ENCODE measurements at regions not wholly inside any gene's neighbourhood (a gene's known extent, or its start where the extent isn't known, plus 50 kb on each side); places are given as distances from the start of the nearest gene placed in this dataset.
"Not testable (repeated sequence)": the region's sequence is repeated elsewhere in the genome, so short reads cannot be mapped to it uniquely, and the experiment has no call there.

DNA sequence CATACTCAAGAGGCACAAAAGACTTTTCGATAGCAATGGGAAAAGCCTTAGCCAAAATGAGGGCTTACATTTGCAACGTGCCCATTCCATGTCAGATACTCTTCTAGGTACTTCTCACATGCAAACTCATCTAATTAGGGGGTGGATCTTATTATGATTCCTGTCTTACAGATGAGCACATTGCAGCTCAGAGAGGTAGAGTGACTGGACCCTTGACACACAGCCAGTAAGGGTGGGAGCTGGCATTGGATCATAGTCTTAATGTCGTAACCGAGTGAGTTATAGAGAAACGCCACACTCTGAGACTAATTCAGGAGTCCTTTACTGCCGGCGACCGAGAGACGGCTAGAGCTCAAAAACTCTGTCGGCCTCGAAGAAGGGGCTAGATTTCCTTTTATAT lies 78.8 kb upstream of the GRIN2A start:
- Histone ChIP-seq H3K79me2 (ENCODE audit: low read length) (no peaks in the 10 kb centered on the region), H3K27me3 (replicated peaks; ENCODE audit: insufficient read depth, low read length) (no peaks in the 10 kb centered on the region), H3K4me2 (ENCODE audit: low read depth, low read length) (no peak overlapping the region), H4K20me1 (ENCODE audit: insufficient read depth, low read length) (no peaks in the 10 kb centered on the region), H3K27ac (ENCODE audit: low read length) (no peak overlapping the region), H3K4me3 (ENCODE audit: low read length) (no peak overlapping the region), H3K9me2 (replicated peaks; ENCODE audit: insufficient read depth, low read length) (no peaks in the 10 kb centered on the region), H3K36me3 (replicated peaks; ENCODE audit: insufficient read depth, low read length) (no peaks in the 10 kb centered on the region), H2AFZ (ENCODE audit: low read length) (no peak overlapping the region), H3K9ac (ENCODE audit: low read length) (no peak overlapping the region), H3K4me1 (ENCODE audit: low read length) (peaks cover 7% of the 10 kb centered on the region), H3K9me3 (replicated peaks; ENCODE audit: insufficient read depth, low read length) (no peaks in the 10 kb centered on the region), H3F3A (ENCODE audit: insufficient read depth, low read length) (no peaks in the 10 kb centered on the region)
- no peak for DNase-seq
- TF ChIP-seq EZH2 (optimal IDR thresholded peaks at IDR 0.05; ENCODE audit: low read depth, low read length) (no peak), EZH2phosphoT487 (IDR thresholded peaks at IDR 0.05; ENCODE audit: low read length) (no peak)
- TF ChIP-seq, protein P1, sequence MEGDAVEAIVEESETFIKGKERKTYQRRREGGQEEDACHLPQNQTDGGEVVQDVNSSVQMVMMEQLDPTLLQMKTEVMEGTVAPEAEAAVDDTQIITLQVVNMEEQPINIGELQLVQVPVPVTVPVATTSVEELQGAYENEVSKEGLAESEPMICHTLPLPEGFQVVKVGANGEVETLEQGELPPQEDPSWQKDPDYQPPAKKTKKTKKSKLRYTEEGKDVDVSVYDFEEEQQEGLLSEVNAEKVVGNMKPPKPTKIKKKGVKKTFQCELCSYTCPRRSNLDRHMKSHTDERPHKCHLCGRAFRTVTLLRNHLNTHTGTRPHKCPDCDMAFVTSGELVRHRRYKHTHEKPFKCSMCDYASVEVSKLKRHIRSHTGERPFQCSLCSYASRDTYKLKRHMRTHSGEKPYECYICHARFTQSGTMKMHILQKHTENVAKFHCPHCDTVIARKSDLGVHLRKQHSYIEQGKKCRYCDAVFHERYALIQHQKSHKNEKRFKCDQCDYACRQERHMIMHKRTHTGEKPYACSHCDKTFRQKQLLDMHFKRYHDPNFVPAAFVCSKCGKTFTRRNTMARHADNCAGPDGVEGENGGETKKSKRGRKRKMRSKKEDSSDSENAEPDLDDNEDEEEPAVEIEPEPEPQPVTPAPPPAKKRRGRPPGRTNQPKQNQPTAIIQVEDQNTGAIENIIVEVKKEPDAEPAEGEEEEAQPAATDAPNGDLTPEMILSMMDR (IDR thresholded peaks at IDR 0.05; ENCODE audit: low read length), result no peak

DNA sequence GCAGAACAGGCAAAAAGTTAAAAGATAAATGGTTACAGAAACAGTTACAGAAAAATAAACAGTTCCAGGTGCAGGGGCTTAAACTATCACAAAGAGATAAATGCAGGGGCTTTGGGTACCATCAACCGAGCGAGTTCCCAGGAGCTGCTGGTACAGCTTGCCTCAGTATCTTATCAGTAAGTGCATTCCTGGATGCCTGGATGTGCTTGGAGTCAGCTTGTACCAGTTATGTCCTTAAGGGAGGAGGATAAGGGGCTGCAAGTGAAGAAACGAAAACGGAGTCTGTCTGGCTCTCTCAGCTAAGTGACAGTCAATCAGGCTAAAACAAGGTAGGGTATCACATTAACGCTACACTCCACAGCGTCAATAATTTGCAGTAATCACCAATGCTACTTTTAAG lies 79.3 kb upstream of the GRIN2A start:
- not testable (repeated sequence) for H3K9me3 ChIP-seq (replicated peaks; ENCODE audit: insufficient read depth, low read length); H3K4me1 ChIP-seq (ENCODE audit: low read length); H3K4me2 ChIP-seq (ENCODE audit: low read depth, low read length); H3K9me2 ChIP-seq (replicated peaks; ENCODE audit: insufficient read depth, low read length); DNase-seq; H2AFZ ChIP-seq (ENCODE audit: low read length); H4K20me1 ChIP-seq (ENCODE audit: insufficient read depth, low read length); H3K27ac ChIP-seq (ENCODE audit: low read length); H3F3A ChIP-seq (ENCODE audit: insufficient read depth, low read length); H3K4me3 ChIP-seq (ENCODE audit: low read length); H3K9ac ChIP-seq (ENCODE audit: low read length); H3K27me3 ChIP-seq (replicated peaks; ENCODE audit: insufficient read depth, low read length); H3K79me2 ChIP-seq (ENCODE audit: low read length); H3K36me3 ChIP-seq (replicated peaks; ENCODE audit: insufficient read depth, low read length)

DNA sequence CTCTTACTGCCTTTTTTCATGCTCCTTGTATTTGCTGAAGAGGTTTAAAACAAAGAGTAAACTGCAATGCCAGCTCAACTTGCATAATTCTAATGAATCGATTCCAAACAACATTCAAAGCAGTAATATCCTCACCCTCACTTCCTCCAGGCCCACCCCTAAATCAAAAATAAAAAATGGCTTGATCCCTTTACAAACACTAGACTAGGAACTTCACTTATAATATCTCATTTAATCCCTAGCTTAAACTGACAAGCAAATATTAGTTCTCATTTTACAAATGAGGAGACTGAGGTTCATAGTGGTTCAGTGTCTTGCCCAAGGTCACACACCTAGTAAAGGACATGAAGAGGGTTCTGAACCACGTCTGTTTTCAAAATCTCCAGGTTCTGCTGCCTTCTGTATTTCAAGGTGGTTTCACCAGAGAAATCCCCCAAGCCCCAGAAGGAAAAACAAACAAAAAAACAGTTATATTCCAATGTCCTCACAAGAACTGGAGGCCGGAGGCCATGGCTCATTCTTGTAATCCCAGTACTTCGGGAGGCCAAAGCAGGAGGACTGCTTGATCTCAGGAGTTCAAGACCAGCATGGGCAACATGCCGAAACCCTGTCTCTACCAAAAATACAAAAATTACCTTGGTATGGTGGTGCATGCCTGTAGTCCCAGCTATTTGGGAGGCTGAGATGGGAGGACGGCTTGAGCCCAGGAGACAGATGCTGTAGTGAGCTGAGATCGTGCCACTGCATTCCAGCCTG lies 80.3 kb upstream of the GRIN2A start:
- H2AFZ ChIP-seq (ENCODE audit: low read length), result no peak overlapping the region
- H3K36me3 ChIP-seq (replicated peaks; ENCODE audit: insufficient read depth, low read length), result no peaks in the 10 kb centered on the region
- H3K79me2 ChIP-seq (ENCODE audit: low read length), result no peaks in the 10 kb centered on the region
- H3K27ac ChIP-seq (ENCODE audit: low read length), result no peak overlapping the region
- no peaks in the 10 kb centered on the region for H3K9me3 ChIP-seq (replicated peaks; ENCODE audit: insufficient read depth, low read length)
- no peaks in the 10 kb centered on the region for H4K20me1 ChIP-seq (ENCODE audit: insufficient read depth, low read length)
- H3K27me3 ChIP-seq (replicated peaks; ENCODE audit: insufficient read depth, low read length), result no peaks in the 10 kb centered on the region
- H3F3A ChIP-seq (ENCODE audit: insufficient read depth, low read length), result no peaks in the 10 kb centered on the region
- H3K9ac ChIP-seq (ENCODE audit: low read length), result no peak overlapping the region
- no peak for DNase-seq
- 0 out of 2 replicates have a peak, but pooled peaks cover under 1% of the 10 kb centered on the region for H3K4me1 ChIP-seq (ENCODE audit: low read length)
- no peaks in the 10 kb centered on the region for H3K9me2 ChIP-seq (replicated peaks; ENCODE audit: insufficient read depth, low read length)
- TF ChIP-seq EZH2phosphoT487 (IDR thresholded peaks at IDR 0.05; ENCODE audit: low read length) (no peak), EZH2 (optimal IDR thresholded peaks at IDR 0.05; ENCODE audit: low read depth, low read length) (no peak)
- TF ChIP-seq, protein P1 (IDR thresholded peaks at IDR 0.05; ENCODE audit: low read length), result no peak
- H3K4me3 ChIP-seq (ENCODE audit: low read length), result no peak overlapping the region
- no peak overlapping the region for H3K4me2 ChIP-seq (ENCODE audit: low read depth, low read length)

All from MM.1S (cell line).